Inferior parietal cortex (tissue), 1 donor: ENCODE measurements at regions not wholly inside any gene's neighbourhood (a gene's known extent, or its start where the extent isn't known, plus 50 kb on each side); places are given as distances from the start of the nearest gene placed in this dataset.
"Not testable (repeated sequence)": the region's sequence is repeated elsewhere in the genome, so short reads cannot be mapped to it uniquely, and the experiment has no call there.

Source experiments
- DNase-seq: peaks from one replicate; pipeline ENCODE4 v3.0.0-alpha.2; 2016; ENCODE audit errors: extremely low spot score

GRCh38 chr16:29274055-29275035, 132.2 kb downstream of the NPIPB11 start:
- not testable (repeated sequence) for DNase-seq

- DNase-seq, result not testable (repeated sequence)
These were observed 133.0 kb downstream of the NPIPB11 start for GRCh38 chr16:29273298-29274054.

- DNase-seq, result not testable (repeated sequence)
These were observed 134.5 kb downstream of the NPIPB11 start for GRCh38 chr16:29271721-29272675.

- not testable (repeated sequence) for DNase-seq
These were observed 135.6 kb downstream of the NPIPB11 start for GRCh38 chr16:29270923-29271322.

GRCh38 chr16:29270033-29270432, 136.5 kb downstream of the NPIPB11 start:
- DNase-seq, result not testable (repeated sequence)

- DNase-seq, result not testable (repeated sequence)
These were observed 137.2 kb downstream of the NPIPB11 start for GRCh38 chr16:29269192-29269811.

GRCh38 chr16:29268785-29269191, 137.7 kb downstream of the NPIPB11 start:
- DNase-seq, result not testable (repeated sequence)

- DNase-seq, result not testable (repeated sequence)
These were observed 138.2 kb downstream of the NPIPB11 start for GRCh38 chr16:29268348-29268747.

GRCh38 chr16:29267891-29268290, 138.6 kb downstream of the NPIPB11 start:
- not testable (repeated sequence) for DNase-seq

GRCh38 chr16:29267055-29267619, 139.4 kb downstream of the NPIPB11 start:
- DNase-seq, result not testable (repeated sequence)

GRCh38 chr16:29266612-29267011, 139.9 kb downstream of the NPIPB11 start:
- not testable (repeated sequence) for DNase-seq

GRCh38 chr16:29265255-29265853, 141.2 kb downstream of the NPIPB11 start:
- DNase-seq, result peak; percentile 34

GRCh38 chr16:29264080-29264837, 142.3 kb downstream of the NPIPB11 start:
- not testable (repeated sequence) for DNase-seq

GRCh38 chr16:29262725-29263124, 143.8 kb downstream of the NPIPB11 start:
- not testable (repeated sequence) for DNase-seq

GRCh38 chr16:29261427-29262248, 144.9 kb downstream of the NPIPB11 start:
- DNase-seq, result not testable (repeated sequence)

- not testable (repeated sequence) for DNase-seq
These were observed 145.7 kb downstream of the NPIPB11 start for GRCh38 chr16:29260683-29261426.

- not testable (repeated sequence) for DNase-seq
These were observed 146.7 kb downstream of the NPIPB11 start for GRCh38 chr16:29259635-29260457.
